GM11168 (cell line): ENCODE measurements at regions not wholly inside any gene's neighbourhood (a gene's known extent, or its start where the extent isn't known, plus 50 kb on each side); places are given as distances from the start of the nearest gene placed in this dataset.
"Not testable (repeated sequence)": the region's sequence is repeated elsewhere in the genome, so short reads cannot be mapped to it uniquely, and the experiment has no call there.

ENCODE experiments used
- in situ Hi-C: fragments of 300-500 bp; cut with MboI; formaldehyde crosslinking; loops from one replicate; pipeline ENCODE4 v1.12.0; 2022; ENCODE audit warnings: low sequenced_read_pairs; ENCODE audit not compliant: unreplicated experiment

DNA sequence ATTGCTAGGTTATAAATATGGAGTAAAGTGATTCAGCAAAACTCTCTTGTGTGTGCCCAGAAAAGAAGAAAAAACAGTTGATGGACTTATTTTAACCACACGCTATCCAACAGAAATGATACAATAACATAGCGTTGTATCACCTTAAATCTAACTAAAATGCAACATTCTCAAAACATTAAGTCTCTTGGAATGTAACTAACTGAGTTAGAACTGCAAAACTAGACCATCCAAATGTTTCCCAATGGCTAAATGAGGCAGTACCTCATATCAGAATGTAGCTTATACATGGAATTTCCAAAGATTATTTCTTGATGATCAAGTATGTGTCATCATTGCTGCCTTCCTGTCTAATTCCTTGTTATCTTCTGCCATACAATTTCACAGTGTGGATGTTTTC lies 187.9 kb downstream of the CNTN3 start:
- in situ Hi-C loops, result no loop called here

DNA sequence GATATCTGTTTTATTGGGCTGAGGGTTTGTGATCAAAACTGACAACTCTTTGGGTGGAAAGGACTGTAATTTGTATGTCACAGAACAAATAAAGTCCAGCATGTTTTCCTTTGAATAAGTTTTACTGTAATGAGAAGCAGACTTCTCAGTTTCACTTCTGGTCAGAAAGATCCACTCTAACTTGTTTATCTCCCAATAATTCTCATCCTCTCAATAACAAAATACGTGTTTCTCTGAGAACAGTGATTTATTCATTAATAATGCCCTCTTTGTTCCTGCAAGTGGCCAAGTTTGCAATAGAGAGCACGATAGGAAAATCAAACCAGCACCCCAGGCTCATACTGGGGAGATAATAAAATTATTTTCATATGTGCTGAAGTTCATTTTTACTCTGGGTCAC lies 190.6 kb downstream of the CNTN3 start:
- in situ Hi-C loops, result no loop called here

DNA sequence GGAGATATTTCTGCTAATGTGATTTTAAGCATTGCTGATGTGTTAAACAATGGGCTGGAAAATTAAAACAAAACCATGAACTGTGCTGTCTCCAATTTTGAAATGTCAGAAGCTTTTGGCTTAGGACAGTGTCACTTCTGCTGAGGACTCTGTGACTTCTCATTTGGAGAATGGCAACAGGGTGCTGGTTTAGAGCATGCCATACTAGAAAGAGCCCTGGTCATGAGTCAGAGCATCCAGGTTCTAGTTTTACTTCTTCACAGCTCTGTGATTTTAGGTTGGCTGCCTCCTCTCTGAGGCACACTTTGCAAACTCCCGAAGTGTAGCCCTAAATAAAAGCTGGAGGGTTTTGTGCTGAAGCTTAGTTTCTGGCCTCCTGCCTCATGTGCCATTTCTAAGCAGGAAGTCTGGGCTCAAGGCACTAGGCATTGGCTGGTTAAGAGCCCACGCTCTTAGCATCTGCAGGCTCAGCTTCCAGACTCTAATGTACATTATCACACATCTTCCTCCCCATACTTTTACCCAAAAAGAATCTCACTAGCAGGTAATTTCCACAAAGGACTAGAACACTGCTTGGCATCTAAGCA lies 193.8 kb downstream of the CNTN3 start:
- in situ Hi-C loops, result no loop called here

DNA sequence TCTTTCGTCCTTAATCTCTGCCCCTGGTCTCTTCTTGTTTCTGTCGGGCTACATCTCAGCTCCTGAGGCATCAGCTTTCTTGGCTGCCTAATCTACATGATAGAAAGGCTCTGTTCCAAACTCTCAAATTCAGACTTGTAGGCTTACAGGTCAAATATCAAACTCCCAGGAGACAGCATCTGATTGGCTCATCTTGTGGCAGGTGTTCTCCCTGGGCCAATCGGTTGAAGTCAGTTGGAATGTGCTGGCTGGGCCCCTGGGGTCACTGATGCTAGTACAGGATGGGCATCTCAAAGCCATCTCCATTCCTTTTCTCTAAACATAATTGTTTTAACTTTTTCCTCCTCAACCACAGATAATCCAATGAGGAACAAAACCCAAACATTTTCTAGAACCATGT lies 198.7 kb downstream of the CNTN3 start:
- in situ Hi-C loops, result no loop called here

DNA sequence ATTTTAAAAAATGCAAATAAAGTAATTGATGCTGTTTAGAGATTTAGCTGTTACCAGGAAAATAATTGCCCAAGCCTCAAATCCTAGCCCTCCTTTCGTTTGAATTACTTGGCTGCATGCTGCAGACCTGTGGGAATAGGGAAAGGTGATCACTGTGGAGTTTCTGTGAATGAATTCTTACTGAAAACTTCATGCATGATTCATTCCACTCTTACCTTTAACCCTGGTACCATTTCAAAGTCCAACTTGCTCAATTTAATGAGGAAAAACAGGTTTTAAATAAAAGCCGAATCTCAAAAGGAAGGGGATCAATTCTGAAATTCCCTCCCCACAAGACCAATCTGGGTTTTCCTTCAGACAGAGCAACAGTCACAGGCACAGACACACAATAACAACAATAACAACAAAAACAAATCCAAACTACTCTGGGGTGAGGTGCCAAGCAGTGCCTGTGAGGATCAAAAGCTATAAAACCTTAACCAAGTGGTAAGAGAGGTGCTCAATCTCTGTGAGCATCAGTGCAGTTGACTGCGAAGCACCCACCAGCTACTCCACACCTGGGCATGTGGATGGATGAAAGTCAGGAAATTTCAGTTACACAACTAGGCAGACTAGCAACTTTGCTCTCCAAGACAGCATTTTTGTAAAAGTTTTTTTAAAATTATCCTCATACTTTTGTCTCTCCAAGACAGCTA lies 200.8 kb downstream of the CNTN3 start:
- in situ Hi-C loops, result no loop called here

DNA sequence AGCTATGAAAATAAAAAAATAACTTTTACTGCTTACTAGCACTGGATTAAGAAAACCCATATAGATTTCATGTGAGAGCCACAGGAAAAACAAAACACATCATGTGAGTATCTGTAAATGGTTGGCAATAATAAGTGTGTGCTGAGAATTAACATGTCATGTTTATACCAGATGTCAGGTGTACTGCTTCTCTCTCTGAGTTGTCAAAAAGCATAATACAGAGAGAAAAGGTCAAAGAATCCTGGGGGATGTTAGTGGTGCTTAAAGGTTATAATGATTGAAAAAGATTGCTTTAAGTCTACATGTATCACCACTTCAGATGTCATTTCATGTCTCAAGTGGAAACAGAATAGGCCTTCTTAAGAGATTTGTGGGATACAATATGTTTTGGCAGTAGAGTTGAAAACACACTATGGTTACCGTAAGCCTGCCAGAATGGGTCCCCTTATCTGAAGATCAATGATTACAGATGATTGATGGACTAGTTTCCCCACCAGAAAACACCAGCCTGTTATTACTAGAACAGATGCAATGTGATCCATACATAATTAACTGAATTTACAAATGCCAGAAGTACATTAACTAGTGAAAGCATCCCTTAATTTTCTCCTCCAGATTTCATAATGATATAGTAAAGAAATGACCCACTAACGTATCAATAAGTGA lies 204.1 kb downstream of the CNTN3 start:
- in situ Hi-C loops, result no loop called here

DNA sequence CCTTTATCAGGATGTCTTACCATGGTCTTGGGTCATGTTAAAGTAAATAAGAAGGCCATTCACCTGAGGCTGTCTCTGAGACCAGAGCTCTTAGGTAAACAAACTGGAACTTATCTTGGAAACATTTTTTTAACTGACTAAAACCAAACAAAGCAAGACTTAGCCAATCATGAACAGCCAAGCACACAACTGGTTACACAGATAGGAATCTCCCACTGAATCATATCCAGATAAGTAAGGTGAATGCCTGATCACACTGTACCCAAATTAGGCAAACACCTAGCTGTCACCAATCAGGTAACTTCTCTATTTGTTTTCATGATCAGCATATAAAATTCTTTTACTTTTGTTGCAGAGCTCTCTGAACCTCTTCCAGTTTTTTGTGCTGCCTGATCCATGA lies 205.4 kb downstream of the CNTN3 start:
- in situ Hi-C loops, result no loop called here

DNA sequence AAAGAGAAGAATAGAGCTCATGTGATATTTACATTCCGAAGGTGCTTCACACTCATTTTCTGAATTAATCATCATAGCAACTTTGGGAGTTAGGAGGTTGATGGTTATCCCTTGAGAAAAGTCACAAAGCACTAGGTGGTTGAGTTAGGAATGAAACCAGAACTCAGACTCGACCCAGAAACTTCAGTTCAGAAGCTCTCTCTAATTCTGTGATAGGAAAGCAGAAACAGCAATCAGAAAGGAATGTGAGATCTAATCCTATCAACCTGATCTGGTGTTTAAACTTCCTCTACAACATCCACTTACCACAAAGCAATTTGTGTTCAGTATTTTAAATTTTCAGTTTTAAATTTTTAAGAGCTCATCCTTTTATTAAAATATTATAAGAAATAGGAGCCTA lies 211.2 kb downstream of the CNTN3 start:
- in situ Hi-C loops, result no loop called here

DNA sequence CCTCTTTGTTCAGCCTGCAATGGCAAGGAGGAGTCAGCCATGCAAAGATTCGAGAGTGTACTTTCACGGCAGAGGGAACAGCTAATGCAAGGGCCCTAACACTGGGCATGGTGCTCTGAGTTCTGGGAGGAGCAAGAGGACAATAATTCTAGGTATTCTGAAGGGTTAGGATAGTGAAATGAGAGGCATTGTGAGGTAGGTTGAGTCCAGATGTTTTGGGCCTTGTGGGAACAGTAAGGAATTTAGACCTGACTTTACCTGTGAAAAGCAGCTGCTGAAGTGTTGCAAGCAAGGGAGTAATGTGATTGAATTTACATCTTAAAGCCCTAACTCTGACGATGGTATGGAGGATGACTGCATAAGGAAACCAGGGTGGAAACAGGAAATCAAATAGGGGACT lies 211.6 kb downstream of the CNTN3 start:
- in situ Hi-C loops, result no loop called here

DNA sequence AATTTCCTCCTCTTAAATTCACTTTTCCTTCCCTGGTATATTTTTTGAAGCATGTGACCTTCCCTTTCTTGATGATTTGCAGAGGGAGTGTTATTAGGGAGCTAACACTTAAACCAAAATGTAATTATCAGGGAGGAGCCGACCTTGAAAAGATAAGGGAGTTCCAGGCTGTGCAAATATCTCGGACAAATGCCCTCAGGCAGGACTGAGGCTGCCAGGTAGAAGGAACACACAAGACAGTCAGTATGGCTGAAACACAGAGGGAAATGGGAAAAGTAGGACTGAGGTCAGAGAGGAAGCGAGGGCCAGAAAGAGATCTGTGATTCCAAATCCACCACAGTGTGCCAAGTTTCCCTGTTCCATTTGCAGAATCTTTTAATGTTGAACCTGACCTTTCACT lies 221.0 kb downstream of the CNTN3 start:
- in situ Hi-C loops, result no loop called here

DNA sequence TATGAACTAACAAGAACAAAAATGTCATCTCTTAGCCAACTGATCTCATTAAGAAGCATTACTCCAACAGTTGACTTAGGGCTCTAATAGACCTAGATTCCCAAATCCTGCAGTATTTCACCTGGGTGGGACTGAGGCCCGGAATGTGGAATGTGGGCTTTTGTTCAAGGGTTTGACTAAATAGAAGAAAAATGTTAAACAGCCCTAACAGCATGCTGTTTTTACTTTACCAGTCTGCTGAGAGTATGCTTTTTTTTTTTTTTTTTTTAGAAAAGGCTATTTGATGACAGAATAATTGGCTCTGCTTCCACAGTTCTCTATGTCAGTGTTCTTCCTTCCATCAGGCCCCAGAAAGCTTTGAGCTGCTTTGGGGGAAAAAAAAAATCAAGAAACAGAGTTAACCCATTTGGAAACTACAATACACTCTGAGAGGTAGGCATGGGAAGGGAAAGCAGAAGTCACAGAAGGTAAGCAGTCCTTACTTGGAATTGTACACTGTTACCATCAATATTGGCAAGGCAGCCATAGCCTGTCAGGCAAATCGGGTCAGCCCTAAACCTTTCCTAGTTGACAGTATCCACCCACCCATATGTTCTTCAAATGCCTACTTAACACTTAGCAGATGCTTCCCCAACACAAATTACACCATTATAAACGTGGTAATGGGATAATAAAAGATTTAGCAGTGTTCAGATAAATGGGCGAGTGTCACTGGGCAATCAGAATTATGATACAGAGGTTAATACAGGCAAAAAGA lies 224.2 kb downstream of the CNTN3 start:
- in situ Hi-C loops, result no loop called here

DNA sequence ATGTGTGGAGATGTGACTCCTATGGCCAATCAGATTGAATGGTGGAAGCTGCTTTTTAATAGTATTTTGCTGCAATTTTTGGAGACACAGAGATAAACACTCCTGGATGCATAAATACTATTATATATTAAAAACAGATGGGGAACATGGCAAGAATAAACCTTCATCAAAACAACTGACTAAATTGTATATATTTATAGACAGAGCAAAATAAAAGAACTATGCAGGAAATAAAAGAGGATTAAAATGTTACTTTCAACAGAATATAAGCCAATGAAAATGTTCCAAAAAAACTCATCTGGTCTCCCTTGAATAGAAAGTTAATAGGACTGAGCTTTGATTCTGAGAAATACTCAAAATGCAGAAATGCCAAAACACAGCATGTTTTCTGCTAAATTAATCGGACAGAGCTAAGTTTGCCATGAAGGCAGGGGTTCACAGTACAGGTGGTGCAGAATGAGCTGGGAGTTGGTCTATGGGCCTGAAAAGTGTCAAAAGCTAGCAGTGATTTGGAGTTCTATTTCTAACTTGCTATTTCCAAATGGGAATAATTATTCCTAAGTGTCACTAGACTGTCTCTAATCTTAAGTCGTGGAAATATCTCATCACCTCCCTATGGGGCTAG lies 227.2 kb downstream of the CNTN3 start:
- in situ Hi-C loops, result no loop called here

DNA sequence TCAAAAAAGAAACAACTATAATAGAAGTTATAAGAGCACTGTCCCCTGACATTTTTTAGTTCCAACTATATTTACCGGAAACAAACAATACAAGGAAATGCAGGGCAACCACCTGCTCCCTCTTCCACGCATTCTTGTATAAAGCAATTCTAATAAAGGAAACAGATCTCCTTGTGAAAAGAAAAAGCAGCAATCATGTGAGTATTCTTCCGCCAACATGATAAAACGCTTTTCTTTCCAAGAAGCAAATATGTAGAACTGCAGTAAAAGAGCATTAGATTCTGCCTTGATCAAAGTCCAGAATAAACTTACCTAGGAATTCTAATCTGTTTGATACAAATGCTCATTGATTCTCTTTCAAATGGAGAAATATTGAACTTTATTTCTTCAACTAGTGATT lies 230.3 kb downstream of the CNTN3 start:
- in situ Hi-C loops, result no loop called here

DNA sequence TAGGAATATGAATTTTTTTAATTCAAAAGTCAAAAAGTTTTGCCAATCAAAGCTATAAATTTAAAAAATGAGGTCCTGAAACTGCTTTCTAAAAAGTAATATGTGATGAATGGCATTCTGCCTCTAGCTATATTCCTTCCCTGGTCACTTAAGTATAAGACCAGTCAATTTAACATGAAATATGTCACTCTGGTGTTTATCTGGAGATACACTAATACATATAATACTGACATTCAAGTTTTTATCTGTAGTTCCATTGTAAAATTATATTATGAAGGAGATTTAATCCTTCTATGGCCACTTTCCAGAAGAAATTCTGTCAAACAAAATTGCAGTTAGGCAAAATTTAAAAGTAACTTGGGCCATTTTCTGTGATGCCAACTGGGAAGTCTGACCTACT lies 236.8 kb downstream of the CNTN3 start:
- in situ Hi-C loops, result no loop called here

DNA sequence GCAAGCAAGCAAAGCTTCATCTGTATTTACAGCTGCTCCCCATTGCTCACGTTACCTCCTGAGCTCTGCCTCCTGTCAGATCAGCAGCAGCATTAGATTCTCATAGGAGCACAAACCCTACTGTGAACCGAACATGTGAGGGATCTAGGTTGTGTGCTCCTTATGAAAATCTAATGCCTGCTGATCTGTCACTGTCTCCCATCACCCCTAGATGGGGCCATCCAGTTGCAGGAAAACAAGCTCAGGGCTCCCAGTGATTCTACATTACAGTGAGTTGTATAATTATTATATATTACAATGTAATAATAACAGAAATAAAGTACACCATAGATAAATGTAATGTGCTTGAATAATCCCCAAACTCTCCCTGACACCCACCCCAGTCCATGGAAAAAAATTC lies 238.1 kb downstream of the CNTN3 start:
- in situ Hi-C loops, result not testable (repeated sequence)

DNA sequence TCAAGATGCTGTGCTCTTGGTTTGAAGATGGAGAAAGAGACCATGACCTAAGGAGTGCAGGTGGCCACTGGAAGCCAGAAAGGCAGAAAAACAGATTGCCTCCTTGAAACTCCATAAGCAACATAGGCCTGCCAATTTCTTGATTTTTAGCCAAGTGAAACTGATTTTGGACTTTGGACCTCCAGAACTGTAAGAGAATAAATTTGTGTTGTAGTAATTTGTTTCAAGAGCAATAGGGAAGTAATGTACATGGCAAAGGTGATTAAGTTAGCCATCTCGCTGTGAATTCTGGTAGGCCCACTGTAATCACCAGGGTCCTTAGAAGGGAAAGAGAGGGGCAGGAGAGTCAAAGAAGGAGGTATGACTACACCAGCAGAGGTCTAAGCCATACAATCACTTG lies 238.8 kb downstream of the CNTN3 start:
- in situ Hi-C loops, result no loop called here

DNA sequence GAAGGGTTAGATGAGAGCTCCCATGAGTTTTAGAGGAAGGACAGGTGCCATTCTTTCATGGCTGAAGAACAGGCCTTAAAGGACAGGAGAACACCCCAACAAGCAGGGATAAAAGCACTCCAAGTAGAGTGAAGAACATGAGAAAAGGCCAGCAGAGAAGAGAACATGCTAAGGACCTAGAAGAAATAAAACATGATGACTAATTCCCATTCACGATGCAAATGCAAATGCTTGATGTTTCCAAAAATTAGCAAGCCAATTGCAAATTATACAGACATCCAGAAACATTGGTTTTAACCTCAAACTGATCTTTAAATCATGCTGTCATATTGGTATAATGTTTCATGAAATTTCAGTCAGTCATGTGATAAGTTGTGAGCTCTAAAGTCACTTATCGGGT lies 241.7 kb downstream of the CNTN3 start:
- in situ Hi-C loops, result no loop called here

DNA sequence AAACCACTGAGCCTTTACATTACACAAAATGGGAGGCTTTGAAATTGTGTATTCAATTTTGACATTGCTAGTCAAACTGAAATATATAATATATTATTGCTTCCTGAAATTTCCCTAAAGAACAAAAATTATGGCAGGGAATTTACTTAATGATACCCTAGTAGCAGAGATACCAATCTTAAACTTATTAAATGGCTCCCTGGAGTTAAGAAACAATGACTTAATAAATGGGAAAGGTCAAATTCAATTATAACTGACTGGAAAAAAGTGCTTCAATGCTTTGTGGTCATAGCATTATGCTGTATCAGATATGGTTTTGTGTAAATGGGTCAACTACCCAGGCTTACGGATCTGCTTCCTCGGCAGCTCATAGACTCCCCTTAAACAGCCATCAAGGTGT lies 244.1 kb downstream of the CNTN3 start:
- in situ Hi-C loops, result no loop called here

DNA sequence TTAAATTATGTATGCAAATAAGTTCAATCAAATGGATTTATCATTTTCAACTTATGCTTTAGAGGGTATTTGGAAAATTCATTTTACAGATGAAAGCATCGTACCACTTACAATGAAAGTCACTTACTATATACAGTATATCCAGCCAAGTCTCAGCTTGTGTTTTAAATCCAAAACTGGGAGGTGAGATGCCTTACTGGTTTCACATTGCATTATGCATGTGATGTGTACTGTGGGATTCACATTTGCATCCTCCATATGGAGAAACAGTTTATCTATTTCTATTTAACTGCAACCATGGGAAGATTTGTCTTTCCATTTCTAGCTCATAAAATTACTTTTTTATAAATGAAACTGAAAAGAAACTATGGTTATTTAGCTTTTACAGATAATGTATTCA lies 248.1 kb downstream of the CNTN3 start:
- in situ Hi-C loops, result no loop called here

DNA sequence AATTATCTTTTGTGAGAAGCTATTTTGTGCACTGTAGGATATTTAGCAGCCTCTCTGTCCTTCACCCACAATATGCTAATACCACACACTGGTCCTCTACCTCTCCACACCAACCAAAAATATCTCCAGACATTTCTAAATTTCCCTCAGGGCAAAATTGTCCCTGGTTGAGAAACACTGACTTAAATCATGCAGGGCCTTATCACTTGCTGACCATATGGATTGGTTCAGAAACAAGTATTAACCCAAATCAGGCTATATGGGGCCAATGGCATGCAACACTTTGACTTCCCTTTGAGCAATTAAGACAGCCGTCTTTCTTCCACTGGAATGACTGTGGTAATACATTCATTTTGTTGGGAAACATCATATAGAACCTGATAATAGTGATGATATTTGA lies 251.1 kb downstream of the CNTN3 start:
- in situ Hi-C loops, result no loop called here

DNA sequence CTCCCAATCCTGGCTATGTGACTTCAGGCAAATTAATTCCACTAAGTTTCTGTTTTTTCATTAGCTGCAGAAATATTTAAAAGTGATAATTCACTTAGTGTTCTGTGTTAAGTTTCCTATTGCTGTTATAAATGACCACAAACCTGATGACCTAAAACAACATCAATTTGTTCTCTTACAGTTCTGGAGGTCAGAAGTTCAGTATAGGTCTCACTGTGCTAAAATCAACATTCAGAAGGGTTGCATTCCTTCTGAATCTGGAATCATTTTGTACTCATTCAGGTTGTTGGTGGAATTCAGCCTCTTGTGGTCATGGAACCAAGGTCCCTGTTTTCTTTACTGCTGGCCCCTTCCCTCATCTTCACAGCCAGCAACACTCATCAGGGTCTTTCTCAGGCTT lies 254.1 kb downstream of the CNTN3 start:
- in situ Hi-C loops, result no loop called here
